Astrocyte (in vitro differentiated cells and primary cell): ENCODE measurements at regions not wholly inside any gene's neighbourhood (a gene's known extent, or its start where the extent isn't known, plus 50 kb on each side); places are given as distances from the start of the nearest gene placed in this dataset.

Experiments
- DNase-seq: peaks from one replicate; pipeline ENCODE4 v3.0.0-alpha.2; 2010; ENCODE audit warnings: low read depth
- FAIRE-seq: peaks from 2 replicates; lab custom pipeline; 2011; peaks lifted over from hg19 to GRCh38; lab: Jason Lieb, UNC
- H2AFZ ChIP-seq: 2 replicates; pipeline ENCODE4 v1.6.0; 2012; ENCODE audit warnings: low read depth, low read length, inconsistent platforms
- H3K27ac ChIP-seq: 2 replicates; pipeline ENCODE4 v1.5.1; 2011; ENCODE audit warnings: low read depth, low read length, inconsistent platforms
- H3K27me3 ChIP-seq: 2 replicates; pipeline ENCODE4 v1.6.0; 2011; ENCODE audit warnings: low read length, inconsistent platforms; ENCODE audit not compliant: insufficient read depth
- H3K36me3 ChIP-seq: 2 replicates; pipeline ENCODE4 v1.5.1; 2011; ENCODE audit warnings: low read length, inconsistent platforms; ENCODE audit not compliant: insufficient read depth
- H3K4me1 ChIP-seq: 2 replicates; pipeline ENCODE4 v1.5.1; 2011; ENCODE audit warnings: low read length, inconsistent platforms; ENCODE audit not compliant: insufficient read depth
- H3K4me2 ChIP-seq: 2 replicates; pipeline ENCODE4 v1.6.0; 2012; ENCODE audit warnings: low read length, inconsistent platforms
- H3K4me3 ChIP-seq: 2 replicates; pipeline ENCODE4 v1.5.1; 2011; ENCODE audit warnings: low read depth, mild to moderate bottlenecking, low read length, inconsistent platforms; ENCODE audit not compliant: insufficient read depth
- H3K79me2 ChIP-seq: 2 replicates; pipeline ENCODE4 v1.6.0; 2012; ENCODE audit warnings: mild to moderate bottlenecking, low read length, inconsistent platforms; ENCODE audit not compliant: insufficient read depth
- H3K9ac ChIP-seq: 2 replicates; pipeline ENCODE4 v1.6.0; 2012; ENCODE audit warnings: mild to moderate bottlenecking, low read length, inconsistent platforms
- H3K9me3 ChIP-seq: 2 replicates; pipeline ENCODE4 v1.5.1; 2012; ENCODE audit warnings: low read depth, mild to moderate bottlenecking, low read length, inconsistent platforms; ENCODE audit not compliant: insufficient read depth
- H4K20me1 ChIP-seq: 2 replicates; pipeline ENCODE4 v1.6.0; 2012; ENCODE audit warnings: low read length, inconsistent platforms; ENCODE audit not compliant: insufficient read depth
- H3K27ac Mint-ChIP-seq: one replicate; pipeline ENCODE4 v1.8.0; 2021; ENCODE audit warnings: mild to moderate bottlenecking, mixed read lengths; ENCODE audit not compliant: unreplicated experiment
- H3K27me3 Mint-ChIP-seq: one replicate; pipeline ENCODE4 v1.8.0; 2021; ENCODE audit warnings: low read depth, mixed read lengths; ENCODE audit not compliant: unreplicated experiment
- H3K36me3 Mint-ChIP-seq: one replicate; pipeline ENCODE4 v1.8.0; 2021; ENCODE audit warnings: low read depth, mixed read lengths; ENCODE audit not compliant: unreplicated experiment
- H3K4me1 Mint-ChIP-seq: one replicate; pipeline ENCODE4 v1.8.0; 2021; ENCODE audit warnings: low read depth, mixed read lengths; ENCODE audit not compliant: unreplicated experiment
- H3K4me3 Mint-ChIP-seq: one replicate; pipeline ENCODE4 v1.8.0; 2021; ENCODE audit warnings: mild to moderate bottlenecking, moderate library complexity, mixed read lengths; ENCODE audit not compliant: unreplicated experiment
- H3K9me3 Mint-ChIP-seq: one replicate; pipeline ENCODE4 v1.8.0; 2021; ENCODE audit warnings: mild to moderate bottlenecking, mixed read lengths; ENCODE audit not compliant: unreplicated experiment
- CTCF ChIP-seq: IDR thresholded peaks from 2 replicates; pipeline ENCODE4 v1.5.1; 2011; ENCODE audit warnings: low read depth, mild to moderate bottlenecking, inconsistent platforms, low read length, moderate library complexity; ENCODE audit not compliant: insufficient read depth
- EZH2 ChIP-seq: IDR thresholded peaks from 2 replicates; pipeline ENCODE4 v1.6.1; 2012; ENCODE audit warnings: mild to moderate bottlenecking, low read length, inconsistent platforms; ENCODE audit not compliant: insufficient read depth

GRCh38 chr13:26926371-26926770 lies 165.8 kb upstream of the GPR12 start:
- Mint-ChIP-seq H3K27me3 (peaks cover 51% of the 10 kb centered on the region), H3K4me3 (no peak overlapping the region), H3K36me3 (no peaks in the 10 kb centered on the region), H3K4me1 (peaks cover 7% of the 10 kb centered on the region), H3K9me3 (no peaks in the 10 kb centered on the region), H3K27ac (no peak overlapping the region)
- Histone ChIP-seq H3K9me3 (no peaks in the 10 kb centered on the region), H3K36me3 (no peaks in the 10 kb centered on the region), H3K4me1 (peaks cover 8% of the 10 kb centered on the region), H3K9ac (no peak overlapping the region), H3K27me3 (peaks cover 15% of the 10 kb centered on the region), H3K4me3 (no peak overlapping the region), H2AFZ (no peak overlapping the region), H3K79me2 (no peaks in the 10 kb centered on the region), H3K4me2 (no peak overlapping the region), H3K27ac (no peak overlapping the region), H4K20me1 (peaks cover 3% of the 10 kb centered on the region)
- DNase-seq (no peak), FAIRE-seq (no peak)
- TF ChIP-seq CTCF (no peak), EZH2 (no peak)

GRCh38 chr13:26923824-26924605 lies 163.4 kb upstream of the GPR12 start:
- Histone ChIP-seq H3K27me3 (peaks cover 15% of the 10 kb centered on the region), H3K4me1 (peaks cover 5% of the 10 kb centered on the region), H3K27ac (no peak overlapping the region), H3K4me2 (peak overlapping the region; percentile 39), H2AFZ (no peak overlapping the region), H3K36me3 (no peaks in the 10 kb centered on the region), H3K9me3 (no peaks in the 10 kb centered on the region), H3K9ac (no peak overlapping the region), H3K4me3 (no peak overlapping the region), H3K79me2 (no peaks in the 10 kb centered on the region), H4K20me1 (peaks cover 3% of the 10 kb centered on the region)
- DNase-seq (peak; percentile 63), FAIRE-seq (no peak)
- no peak overlapping the region for H3K4me3 Mint-ChIP-seq
- H3K27ac Mint-ChIP-seq, result no peak overlapping the region
- peaks cover 10% of the 10 kb centered on the region for H3K4me1 Mint-ChIP-seq
- no peak for TF ChIP-seq CTCF
- H3K9me3 Mint-ChIP-seq, result no peaks in the 10 kb centered on the region
- H3K36me3 Mint-ChIP-seq, result no peaks in the 10 kb centered on the region
- H3K27me3 Mint-ChIP-seq, result peaks cover 61% of the 10 kb centered on the region

GRCh38 chr13:26921918-26922317 lies 161.3 kb upstream of the GPR12 start:
- Histone ChIP-seq H3K27ac (no peak overlapping the region), H3K4me1 (peaks cover 5% of the 10 kb centered on the region), H3K9ac (no peak overlapping the region), H3K27me3 (peaks cover 9% of the 10 kb centered on the region), H3K36me3 (no peaks in the 10 kb centered on the region), H3K9me3 (no peaks in the 10 kb centered on the region), H2AFZ (no peak overlapping the region), H4K20me1 (peaks cover 3% of the 10 kb centered on the region), H3K4me3 (no peak overlapping the region), H3K79me2 (no peaks in the 10 kb centered on the region), H3K4me2 (no peak overlapping the region)
- TF ChIP-seq EZH2 (no peak), CTCF (no peak)
- H3K27me3 Mint-ChIP-seq, result peaks cover 55% of the 10 kb centered on the region
- FAIRE-seq (no peak), DNase-seq (no peak)
- H3K4me3 Mint-ChIP-seq, result no peak overlapping the region
- H3K36me3 Mint-ChIP-seq, result no peaks in the 10 kb centered on the region
- peaks cover 10% of the 10 kb centered on the region for H3K4me1 Mint-ChIP-seq
- H3K9me3 Mint-ChIP-seq, result no peaks in the 10 kb centered on the region
- H3K27ac Mint-ChIP-seq, result no peak overlapping the region
